ENCODE measurements at regions not wholly inside any gene's neighbourhood (a gene's known extent, or its start where the extent isn't known, plus 50 kb on each side); places are given as distances from the start of the nearest gene placed in this dataset.

DNA sequence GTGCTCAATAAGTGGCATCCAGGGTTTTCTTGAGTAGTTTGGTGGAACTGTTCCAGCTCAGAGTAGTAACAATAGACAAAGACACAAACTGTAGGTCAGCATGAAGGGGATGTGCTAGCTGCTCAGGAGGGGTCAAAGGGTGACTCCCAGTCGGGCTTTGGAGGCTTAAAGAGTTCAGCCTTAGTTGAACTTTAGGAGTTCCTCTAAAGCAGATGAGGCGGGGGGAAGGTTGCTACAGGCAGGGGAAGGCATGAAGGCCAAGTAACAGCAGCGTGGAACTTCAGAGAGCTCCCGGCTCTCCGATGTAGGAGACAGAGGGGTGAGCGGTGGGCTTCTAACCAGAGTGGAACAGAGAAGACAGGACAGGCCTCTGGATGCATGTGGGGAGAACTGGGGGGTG, 115.5 kb upstream of the CD93 start:
- CTCF ChIA-PET: no interaction called here

DNA sequence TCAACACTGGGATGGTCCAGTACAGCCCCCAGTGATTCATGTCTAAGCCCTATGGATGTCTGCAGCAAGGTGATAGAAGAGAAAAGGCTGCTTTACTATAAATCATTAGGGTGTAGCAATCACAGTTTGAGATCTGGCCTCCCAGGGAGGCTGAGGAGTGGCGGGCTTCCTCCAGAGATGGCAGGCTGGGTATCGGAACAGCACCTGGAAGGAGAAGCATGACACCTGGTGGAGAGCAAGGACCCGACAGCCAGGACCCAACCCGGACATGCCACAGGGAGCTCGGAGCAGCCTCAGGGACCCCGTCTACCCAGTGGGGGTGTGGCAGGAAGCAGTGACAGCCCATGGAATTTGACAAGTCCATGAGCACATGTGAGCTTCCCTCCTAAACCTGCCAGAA, 114.8 kb upstream of the CD93 start:
- Histone ChIP-seq H3K79me2 (ENCODE audit: control insufficient read depth, insufficient read depth, low read length) (no peaks in the 10 kb centered on the region), H3K27me3 (replicated peaks in 1 of 4; ENCODE audit: control extremely low read depth in 1 of 4, control insufficient read depth in 3 of 4, insufficient read depth in 4 of 4, low read length in 3 of 4) (peaks cover 0 to 11% (median 0%) of the 10 kb centered on the region in 4 experiments), H2AFZ (ENCODE audit: insufficient read depth, low read depth, low read length, poor library complexity, severe bottlenecking) (no peak overlapping the region), H3K36me3 (replicated peaks in 1 of 2; ENCODE audit: control extremely low read depth in 1 of 2, control insufficient read depth in 1 of 2, extremely low read depth in 1 of 2, insufficient read depth in 2 of 2, low read length in 1 of 2) (no peaks in the 10 kb centered on the region), H3K27ac (ENCODE audit: low read length in 2 of 2) (no peak overlapping the region), H3K9me3 (ENCODE audit: control extremely low read depth in 1 of 3, control insufficient read depth in 2 of 3, insufficient read depth in 1 of 3, low read length in 2 of 3) (peaks cover 0 to 4% (median 0%) of the 10 kb centered on the region in 3 donors), H4K20me1 (ENCODE audit: control insufficient read depth, insufficient read depth, low read length, poor library complexity, severe bottlenecking) (no peaks in the 10 kb centered on the region), H3K4me2 (replicated peaks; ENCODE audit: low read depth, low read length, poor library complexity, severe bottlenecking) (no peak overlapping the region), H3K4me3 (ENCODE audit: control extremely low read depth in 1 of 5, extremely low read depth in 1 of 5, insufficient read depth in 1 of 5, low read depth in 2 of 5, low read length in 4 of 5) (no peak overlapping the region), H3K4me1 (ENCODE audit: control insufficient read depth in 2 of 2, insufficient read depth in 2 of 2, low read length in 2 of 2) (no peaks in the 10 kb centered on the region), H3K9ac (ENCODE audit: low read length) (no peak overlapping the region)
- no peak for ATAC-seq (ENCODE audit: low read depth)
- intact Hi-C loops (cut with micrococcal nuclease): no loop called here
- H3K9me3 Mint-ChIP-seq (ENCODE audit: insufficient read depth): peaks cover 6% of the 10 kb centered on the region
- WGBS (ENCODE audit: insufficient coverage): 56% methylated on average over 6 of the region's 6 CpGs
- POLR2A ChIA-PET: no interaction called here
- no peaks in the 10 kb centered on the region for H3K4me1 Mint-ChIP-seq
- no peak for DNase-seq
- peaks cover 44% of the 10 kb centered on the region for H3K27me3 Mint-ChIP-seq
- H3K4me3 Mint-ChIP-seq: no peak overlapping the region
- H3K27ac Mint-ChIP-seq: no peak overlapping the region
- CTCF ChIA-PET: no interaction called here
- TF ChIP-seq, protein P1, sequence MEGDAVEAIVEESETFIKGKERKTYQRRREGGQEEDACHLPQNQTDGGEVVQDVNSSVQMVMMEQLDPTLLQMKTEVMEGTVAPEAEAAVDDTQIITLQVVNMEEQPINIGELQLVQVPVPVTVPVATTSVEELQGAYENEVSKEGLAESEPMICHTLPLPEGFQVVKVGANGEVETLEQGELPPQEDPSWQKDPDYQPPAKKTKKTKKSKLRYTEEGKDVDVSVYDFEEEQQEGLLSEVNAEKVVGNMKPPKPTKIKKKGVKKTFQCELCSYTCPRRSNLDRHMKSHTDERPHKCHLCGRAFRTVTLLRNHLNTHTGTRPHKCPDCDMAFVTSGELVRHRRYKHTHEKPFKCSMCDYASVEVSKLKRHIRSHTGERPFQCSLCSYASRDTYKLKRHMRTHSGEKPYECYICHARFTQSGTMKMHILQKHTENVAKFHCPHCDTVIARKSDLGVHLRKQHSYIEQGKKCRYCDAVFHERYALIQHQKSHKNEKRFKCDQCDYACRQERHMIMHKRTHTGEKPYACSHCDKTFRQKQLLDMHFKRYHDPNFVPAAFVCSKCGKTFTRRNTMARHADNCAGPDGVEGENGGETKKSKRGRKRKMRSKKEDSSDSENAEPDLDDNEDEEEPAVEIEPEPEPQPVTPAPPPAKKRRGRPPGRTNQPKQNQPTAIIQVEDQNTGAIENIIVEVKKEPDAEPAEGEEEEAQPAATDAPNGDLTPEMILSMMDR (IDR thresholded peaks at IDR 0.05): no peak
- TF ChIP-seq EZH2 (IDR thresholded peaks at IDR 0.05; ENCODE audit: borderline replicate concordance, insufficient read depth, low read depth, low read length, poor library complexity, severe bottlenecking): no peak

More for the DNA sequence above, 115.5 kb upstream of the CD93 start:
- DNase-seq (no peak), ATAC-seq (ENCODE audit: low read depth) (no peak)
- no peaks in the 10 kb centered on the region for H4K20me1 ChIP-seq (ENCODE audit: control insufficient read depth, insufficient read depth, low read length, poor library complexity, severe bottlenecking)
- Mint-ChIP-seq H3K4me3 (no peak overlapping the region), H3K27me3 (peaks cover 44% of the 10 kb centered on the region), H3K9me3 (ENCODE audit: insufficient read depth) (peaks cover 6% of the 10 kb centered on the region), H3K27ac (no peak overlapping the region), H3K4me1 (no peaks in the 10 kb centered on the region)
- H3K4me3 ChIP-seq (ENCODE audit: control extremely low read depth in 1 of 5, extremely low read depth in 1 of 5, insufficient read depth in 1 of 5, low read depth in 2 of 5, low read length in 4 of 5): no peak overlapping the region
- WGBS (ENCODE audit: insufficient coverage): 93% methylated on average over 5 of the region's 6 CpGs
- H3K79me2 ChIP-seq (ENCODE audit: control insufficient read depth, insufficient read depth, low read length): no peaks in the 10 kb centered on the region
- H3K4me2 ChIP-seq (replicated peaks; ENCODE audit: low read depth, low read length, poor library complexity, severe bottlenecking): no peak overlapping the region
- H3K9ac ChIP-seq (ENCODE audit: low read length): no peak overlapping the region
- no peaks in the 10 kb centered on the region for H3K4me1 ChIP-seq (ENCODE audit: control insufficient read depth in 2 of 2, insufficient read depth in 2 of 2, low read length in 2 of 2)
- no peak overlapping the region for H2AFZ ChIP-seq (ENCODE audit: insufficient read depth, low read depth, low read length, poor library complexity, severe bottlenecking)
- H3K36me3 ChIP-seq (replicated peaks in 1 of 2; ENCODE audit: control extremely low read depth in 1 of 2, control insufficient read depth in 1 of 2, extremely low read depth in 1 of 2, insufficient read depth in 2 of 2, low read length in 1 of 2): no peaks in the 10 kb centered on the region
- POLR2A ChIA-PET: no interaction called here
- H3K27me3 ChIP-seq (replicated peaks in 1 of 4; ENCODE audit: control extremely low read depth in 1 of 4, control insufficient read depth in 3 of 4, insufficient read depth in 4 of 4, low read length in 3 of 4): peaks cover 0 to 11% (median 0%) of the 10 kb centered on the region in 4 experiments
- no peak for TF ChIP-seq EZH2 (IDR thresholded peaks at IDR 0.05; ENCODE audit: borderline replicate concordance, insufficient read depth, low read depth, low read length, poor library complexity, severe bottlenecking)
- TF ChIP-seq, protein P1 (IDR thresholded peaks at IDR 0.05): no peak
- H3K27ac ChIP-seq (ENCODE audit: low read length in 2 of 2): no peak overlapping the region
- H3K9me3 ChIP-seq (ENCODE audit: control extremely low read depth in 1 of 3, control insufficient read depth in 2 of 3, insufficient read depth in 1 of 3, low read length in 2 of 3): no peaks in the 10 kb centered on the region
- intact Hi-C loops (cut with micrococcal nuclease): no loop called here
